GM18909 (cell line): ENCODE measurements at regions not wholly inside any gene's neighbourhood (a gene's known extent, or its start where the extent isn't known, plus 50 kb on each side); places are given as distances from the start of the nearest gene placed in this dataset.
"Not testable (repeated sequence)": the region's sequence is repeated elsewhere in the genome, so short reads cannot be mapped to it uniquely, and the experiment has no call there.

Experiments used
- ATAC-seq: cut with Tn5 transposase; IDR thresholded peaks from one replicate; pipeline ENCODE4 v1.9.1; 2021; ENCODE audit warnings: mild to moderate bottlenecking; ENCODE audit not compliant: unreplicated experiment, poor library complexity

- ATAC-seq, result no peak
Observed at GRCh38 chr13:50731400-50731799, 112.1 kb downstream of the DLEU7 start.

GRCh38 chr13:50732712-50733111, 110.8 kb downstream of the DLEU7 start:
- ATAC-seq, result no peak

DNA sequence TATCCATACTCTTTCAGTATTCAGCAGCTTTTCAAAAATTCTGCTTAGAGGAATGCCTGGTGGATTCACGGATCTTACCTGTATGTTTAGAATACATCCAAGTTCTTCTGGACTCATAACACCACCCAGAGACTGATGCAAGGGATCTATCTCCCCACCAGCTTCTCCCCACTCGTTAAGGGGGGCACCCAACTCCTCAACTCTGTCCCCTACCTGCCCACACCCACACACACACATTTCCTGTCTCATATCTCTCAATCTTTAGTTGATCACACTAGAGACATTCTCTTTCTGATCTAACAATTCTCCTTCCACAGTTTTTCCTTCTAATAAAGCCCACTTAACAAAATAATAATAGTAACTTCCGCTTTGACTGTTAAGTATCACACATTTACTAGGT, 110.1 kb downstream of the DLEU7 start:
- no peak for ATAC-seq

GRCh38 chr13:50735071-50735470, 108.4 kb downstream of the DLEU7 start:
- no peak for ATAC-seq

- no peak for ATAC-seq
Observed at GRCh38 chr13:50740052-50740741, 103.3 kb downstream of the DLEU7 start.

DNA sequence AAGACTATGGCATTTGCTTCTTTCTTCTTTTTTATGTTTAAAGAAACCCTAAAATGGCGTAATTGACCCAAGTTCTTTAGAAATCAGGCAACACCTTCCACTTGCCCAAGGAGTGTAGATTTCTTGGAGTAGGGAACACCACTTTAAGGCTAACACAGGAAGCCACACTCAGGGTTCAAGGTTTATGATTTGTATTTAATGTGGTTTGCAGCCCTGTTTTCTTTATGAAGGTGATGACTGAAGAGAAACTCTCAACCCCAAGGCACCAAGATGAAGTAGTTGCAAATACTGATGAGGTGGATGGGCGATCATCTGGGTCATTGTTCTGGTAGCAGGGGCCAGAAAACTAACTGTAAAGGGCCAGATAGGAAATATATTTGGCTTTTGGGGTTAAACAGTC, 101.1 kb downstream of the DLEU7 start:
- no peak for ATAC-seq

DNA sequence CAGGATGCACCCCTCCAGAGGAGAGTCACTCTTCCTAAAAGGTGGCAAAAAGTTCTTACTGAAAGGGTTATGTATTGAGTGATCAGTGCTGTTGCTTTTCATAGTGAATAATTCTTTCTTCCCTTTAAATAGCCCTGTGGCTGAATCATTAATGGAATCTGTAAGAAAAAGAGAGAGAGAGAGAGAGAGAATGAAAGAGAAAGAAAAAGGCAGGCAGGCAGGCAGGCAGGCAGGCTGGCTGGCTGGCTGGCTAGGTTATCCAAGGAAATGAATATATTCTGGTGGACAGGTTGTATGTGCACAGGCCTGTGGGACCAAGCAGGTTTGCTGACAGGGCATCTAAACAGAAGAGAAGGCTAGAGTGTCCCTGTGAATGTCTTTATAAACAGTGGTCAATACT, 100.5 kb downstream of the DLEU7 start:
- ATAC-seq, result no peak

GRCh38 chr13:50744116-50744660, 99.3 kb downstream of the DLEU7 start:
- ATAC-seq, result no peak

DNA sequence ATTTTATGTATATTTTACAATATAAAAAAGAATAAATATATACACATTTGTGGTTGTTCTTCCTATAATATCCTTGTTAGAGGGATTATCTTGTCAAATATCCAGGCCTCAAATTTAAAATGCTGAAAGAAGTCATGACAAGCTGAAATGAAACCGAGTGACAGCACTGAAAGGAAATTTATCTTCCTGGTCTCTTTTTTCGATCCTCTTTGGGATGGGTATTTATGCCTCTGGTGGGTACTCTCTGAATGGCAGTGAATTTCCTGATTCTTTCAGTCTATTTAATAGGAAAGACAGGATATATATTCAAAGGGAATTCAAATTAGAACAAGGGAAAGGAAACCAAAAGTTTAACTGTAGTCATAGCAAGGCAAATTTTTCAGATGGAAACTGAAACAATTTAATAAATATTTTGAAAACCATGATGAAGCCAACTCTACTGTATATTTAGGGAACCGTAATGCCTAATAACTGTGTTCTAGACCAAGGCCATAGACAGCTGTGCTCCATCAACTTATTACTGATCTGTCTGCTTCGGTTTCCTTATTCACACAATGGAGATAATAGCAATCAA, 97.9 kb downstream of the DLEU7 start:
- no peak for ATAC-seq

DNA sequence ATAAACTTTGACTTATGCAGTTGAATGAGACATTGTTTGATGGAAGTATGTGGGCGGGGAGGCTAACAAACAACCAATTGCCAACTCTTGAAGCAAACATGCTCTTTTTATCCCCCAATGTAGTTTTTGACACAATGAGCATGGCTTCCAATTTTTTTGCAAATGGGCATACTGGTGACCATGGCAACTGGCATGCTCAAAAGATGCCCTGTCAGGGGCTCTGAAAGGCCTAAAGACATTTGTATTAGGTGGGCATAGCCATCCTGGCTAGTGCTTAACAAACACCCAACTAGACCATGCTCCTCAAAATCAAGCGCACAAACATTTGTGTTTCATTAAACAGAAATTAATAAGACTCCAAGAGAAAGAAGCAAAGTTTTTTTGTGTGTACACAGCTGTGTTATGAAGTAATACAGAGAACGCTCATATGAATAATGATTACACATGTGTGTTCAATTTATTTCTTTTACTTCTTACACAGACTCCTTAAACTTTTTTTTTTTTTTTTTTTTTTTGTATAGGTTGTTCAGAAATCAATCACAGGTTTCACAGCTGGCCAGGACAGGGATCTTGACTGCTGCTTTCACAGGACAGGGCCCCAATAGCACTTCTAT, 95.6 kb downstream of the DLEU7 start:
- no peak for ATAC-seq

DNA sequence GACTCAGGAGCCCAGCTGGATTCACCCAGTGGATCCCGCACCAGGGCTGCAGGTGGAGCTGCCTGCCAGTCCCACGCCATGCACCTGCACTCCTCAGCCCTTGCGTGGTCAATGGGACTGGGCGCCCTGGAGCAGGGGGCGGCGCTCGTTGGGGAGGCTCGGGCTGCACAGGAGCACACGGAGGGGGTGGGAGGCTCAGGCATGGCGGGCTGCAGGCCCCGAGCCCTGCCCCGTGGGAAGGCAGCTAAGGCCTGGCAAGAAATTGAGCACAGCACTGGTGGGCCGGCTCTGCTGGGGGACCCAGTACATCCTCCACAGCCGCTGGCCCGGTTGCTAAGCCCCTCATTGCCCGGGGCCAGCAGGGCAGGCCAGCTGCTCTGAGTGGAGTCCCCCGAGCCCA, 90.3 kb downstream of the DLEU7 start:
- not testable (repeated sequence) for ATAC-seq

GRCh38 chr13:50755862-50756685, 87.4 kb downstream of the DLEU7 start:
- ATAC-seq, result not testable (repeated sequence)

GRCh38 chr13:50757008-50757407, 86.5 kb downstream of the DLEU7 start:
- no peak for ATAC-seq

DNA sequence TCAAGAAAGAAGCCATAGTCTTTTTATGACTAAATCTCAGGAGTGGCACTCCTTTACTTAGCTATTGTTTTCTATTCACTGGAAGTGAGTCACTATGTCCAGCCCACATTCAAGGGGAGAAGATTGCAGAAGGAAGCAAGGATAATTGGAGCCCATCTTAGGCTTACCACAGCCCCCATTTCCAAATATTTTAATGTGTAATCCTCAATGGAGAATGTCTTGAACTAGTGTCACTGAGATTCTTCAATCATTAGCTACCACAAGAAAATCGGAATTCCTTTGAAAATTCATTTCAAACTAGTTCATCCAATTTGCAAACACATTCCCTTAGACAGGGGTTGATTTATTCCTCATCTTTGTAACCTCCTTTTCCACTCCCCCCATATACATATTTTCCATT, 84.7 kb downstream of the DLEU7 start:
- ATAC-seq, result no peak

DNA sequence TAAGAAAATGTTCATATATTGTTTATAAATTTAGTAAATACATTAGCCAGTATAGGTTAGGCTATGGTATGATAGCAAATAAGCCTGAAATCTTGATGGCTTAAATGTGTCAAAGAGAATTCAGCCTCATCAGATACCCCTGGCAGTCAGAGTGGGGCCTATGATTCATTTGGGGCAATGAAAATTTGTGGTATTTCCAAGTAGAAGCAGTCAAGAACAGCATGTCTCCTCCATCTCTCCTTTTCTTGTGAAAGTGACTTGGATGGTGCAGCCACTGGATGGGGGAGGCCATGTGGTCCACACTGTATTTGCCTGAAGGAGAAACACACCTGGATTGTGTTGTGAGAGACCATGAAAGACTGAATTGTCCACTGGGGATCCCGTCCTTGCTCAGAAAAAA, 82.7 kb downstream of the DLEU7 start:
- no peak for ATAC-seq

DNA sequence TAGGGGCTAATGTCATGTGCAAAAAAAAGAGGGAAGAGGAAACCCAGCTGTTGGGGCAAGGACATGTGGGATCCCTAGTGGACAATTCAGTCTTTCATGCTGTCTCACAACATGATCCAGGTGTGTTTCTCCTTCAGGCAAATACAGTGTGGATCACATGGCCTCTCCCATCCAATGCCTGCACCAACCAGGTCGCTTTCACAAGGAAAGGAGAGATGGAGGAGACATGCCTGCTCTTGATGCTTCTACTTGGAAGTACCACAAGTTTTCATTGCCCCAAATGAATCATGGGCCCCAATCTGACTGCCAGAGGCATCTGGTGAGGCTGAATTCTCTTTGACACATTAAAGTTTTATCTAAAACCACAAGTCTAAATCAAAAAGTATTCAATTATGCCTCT, 82.1 kb downstream of the DLEU7 start:
- ATAC-seq, result no peak

- ATAC-seq, result no peak
Observed at GRCh38 chr13:50762969-50763567, 80.4 kb downstream of the DLEU7 start.

DNA sequence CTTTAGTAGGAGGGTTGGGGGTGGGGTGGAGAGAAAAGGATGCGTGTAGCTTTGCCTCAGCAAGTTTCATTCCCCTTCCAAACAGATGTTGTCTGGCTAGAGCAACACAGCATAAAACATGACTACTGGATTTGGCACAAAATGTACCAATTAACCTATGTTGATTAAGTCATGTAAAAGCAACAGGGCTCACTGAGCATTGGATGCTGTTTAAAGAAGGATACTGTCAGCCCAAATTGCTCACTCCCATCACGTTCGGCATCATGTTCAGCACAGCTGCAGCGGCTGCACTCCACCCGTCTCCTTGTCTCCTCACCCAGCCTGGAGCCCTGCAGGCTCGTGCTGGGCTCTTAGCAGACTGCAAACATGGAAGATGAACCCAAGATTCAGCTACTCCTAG, 77.5 kb downstream of the DLEU7 start:
- no peak for ATAC-seq

GRCh38 chr13:50766695-50767094, 76.8 kb downstream of the DLEU7 start:
- no peak for ATAC-seq

DNA sequence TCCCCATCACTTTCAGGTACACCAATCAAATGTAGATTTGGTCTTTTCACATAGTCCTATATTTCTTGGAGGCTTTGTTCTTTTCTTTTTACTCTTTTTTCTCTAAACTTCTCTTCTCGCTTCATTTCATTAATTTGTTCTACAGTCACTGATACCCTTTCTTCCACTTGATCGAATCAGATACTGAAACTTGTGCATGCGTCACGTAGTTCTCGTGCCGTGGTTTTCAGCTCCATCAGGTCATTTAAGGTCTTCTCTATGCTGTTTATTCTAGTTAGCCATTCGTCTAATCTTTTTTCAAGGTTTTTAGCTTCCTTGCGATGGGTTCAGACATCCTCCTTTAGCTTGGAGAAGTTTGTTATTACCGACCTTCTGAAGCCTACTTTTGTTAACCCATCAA, 70.6 kb downstream of the DLEU7 start:
- not testable (repeated sequence) for ATAC-seq
